ENCODE measurements at regions not wholly inside any gene's neighbourhood (a gene's known extent, or its start where the extent isn't known, plus 50 kb on each side); places are given as distances from the start of the nearest gene placed in this dataset.

GRCh38 chr7:126378642-126379041, 874.1 kb downstream of the GRM8 start:
- intact Hi-C loops (cut with micrococcal nuclease) = no loop called here
- no peak for DNase-seq
- Mint-ChIP-seq H3K27me3 (ENCODE audit: low read depth) (no peaks in the 10 kb centered on the region), H3K4me3 (no peak overlapping the region), H3K27ac (no peak overlapping the region), H3K36me3 (ENCODE audit: low read depth) (no peaks in the 10 kb centered on the region), H3K4me1 (ENCODE audit: low read depth) (no peaks in the 10 kb centered on the region), H3K9me3 (peaks cover 5% of the 10 kb centered on the region)
- CTCF ChIA-PET = interaction anchor here (0.6 kb wide), 1 partner anchor 1611 kb away, joined by 5 read pairs; no protein-coding TSS in a partner anchor

DNA sequence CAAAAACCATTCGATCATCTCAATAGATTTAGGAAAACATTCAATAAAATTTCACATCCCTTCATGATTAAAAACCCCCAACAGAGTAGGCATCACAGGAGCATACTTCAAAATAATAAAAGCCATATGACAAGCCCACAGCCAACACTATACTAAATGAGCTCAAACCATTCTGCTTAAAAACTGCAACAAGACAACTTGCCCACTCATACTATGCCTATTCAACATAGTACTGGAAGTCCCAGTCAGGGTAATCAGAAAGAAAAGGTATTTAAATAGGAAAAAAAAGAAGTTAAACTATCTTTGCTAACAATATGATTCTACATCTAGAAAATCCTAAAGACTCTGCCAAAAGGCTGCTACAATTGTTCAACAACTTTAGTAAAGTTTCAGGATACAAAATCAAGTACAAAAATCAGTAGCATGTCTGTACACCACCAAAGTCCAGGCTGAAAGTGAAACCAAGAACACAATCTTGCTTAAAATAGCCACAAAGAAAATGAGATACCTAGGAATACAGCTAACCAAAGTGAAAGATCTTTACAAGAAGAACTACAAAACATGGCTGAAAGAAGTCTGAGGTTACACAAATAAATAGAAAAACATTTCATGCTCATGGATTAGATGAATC, 882.6 kb downstream of the GRM8 start:
- no peak overlapping the region for H3K4me3 Mint-ChIP-seq

GRCh38 chr7:126362746-126363145, 890.0 kb downstream of the GRM8 start:
- Mint-ChIP-seq H3K27me3 (ENCODE audit: low read depth) (no peaks in the 10 kb centered on the region), H3K27ac (no peak overlapping the region), H3K36me3 (ENCODE audit: low read depth) (no peaks in the 10 kb centered on the region), H3K4me3 (no peak overlapping the region), H3K9me3 (no peaks in the 10 kb centered on the region), H3K4me1 (ENCODE audit: low read depth) (no peaks in the 10 kb centered on the region)
- DNase-seq = no peak
- CTCF ChIA-PET = no interaction called here
- intact Hi-C loops (cut with micrococcal nuclease) = no loop called here

More for the DNA sequence above, 882.6 kb downstream of the GRM8 start:
- CTCF ChIA-PET = no interaction called here
- Mint-ChIP-seq H3K4me1 (ENCODE audit: low read depth) (no peaks in the 10 kb centered on the region), H3K9me3 (no peaks in the 10 kb centered on the region), H3K27ac (no peak overlapping the region), H3K36me3 (ENCODE audit: low read depth) (no peaks in the 10 kb centered on the region), H3K27me3 (ENCODE audit: low read depth) (no peaks in the 10 kb centered on the region)
- intact Hi-C loops (cut with micrococcal nuclease) = no loop called here
- DNase-seq = no peak

DNA sequence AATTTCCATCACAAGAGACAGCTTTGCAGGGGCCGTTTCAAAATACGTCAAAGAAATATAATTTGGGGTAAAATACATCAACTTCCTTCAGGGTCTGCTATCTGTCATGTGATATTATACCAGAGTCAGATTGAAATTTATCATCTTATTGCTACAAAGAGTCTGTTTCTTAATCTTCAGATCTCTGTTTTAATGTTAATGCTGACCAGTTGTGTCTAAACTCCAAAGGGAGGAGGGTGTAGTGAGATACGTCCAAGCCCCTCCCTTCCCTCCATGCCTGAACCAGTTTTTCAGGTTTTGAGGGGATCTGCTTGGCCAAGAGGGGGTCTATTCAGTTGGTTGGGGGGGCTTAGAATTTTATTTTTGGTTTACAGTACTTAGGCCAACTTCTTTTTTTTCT, 891.6 kb downstream of the GRM8 start:
- DNase-seq = no peak
- Mint-ChIP-seq H3K36me3 (ENCODE audit: low read depth) (no peaks in the 10 kb centered on the region), H3K9me3 (peaks cover 2% of the 10 kb centered on the region), H3K4me1 (ENCODE audit: low read depth) (no peaks in the 10 kb centered on the region), H3K27ac (no peak overlapping the region), H3K27me3 (ENCODE audit: low read depth) (no peaks in the 10 kb centered on the region), H3K4me3 (no peak overlapping the region)
- CTCF ChIA-PET = no interaction called here
- intact Hi-C loops (cut with micrococcal nuclease) = no loop called here

GRCh38 chr7:126339813-126340212, 912.9 kb downstream of the GRM8 start:
- CTCF ChIA-PET = no interaction called here
- Mint-ChIP-seq H3K4me1 (ENCODE audit: low read depth) (no peaks in the 10 kb centered on the region), H3K36me3 (ENCODE audit: low read depth) (no peaks in the 10 kb centered on the region), H3K9me3 (peaks cover 3% of the 10 kb centered on the region), H3K27me3 (ENCODE audit: low read depth) (no peaks in the 10 kb centered on the region), H3K27ac (no peak overlapping the region), H3K4me3 (no peak overlapping the region)
- no peak for DNase-seq
- intact Hi-C loops (cut with micrococcal nuclease) = no loop called here

GRCh38 chr7:126305671-126306070, 947.1 kb downstream of the GRM8 start:
- peaks cover 6% of the 10 kb centered on the region for H3K9me3 Mint-ChIP-seq
- H3K4me1 Mint-ChIP-seq (ENCODE audit: low read depth) = no peaks in the 10 kb centered on the region
- CTCF ChIA-PET = no interaction called here
- intact Hi-C loops (cut with micrococcal nuclease) = no loop called here
- H3K27me3 Mint-ChIP-seq (ENCODE audit: low read depth) = no peaks in the 10 kb centered on the region
- no peak overlapping the region for H3K27ac Mint-ChIP-seq
- DNase-seq = no peak
- H3K4me3 Mint-ChIP-seq = no peak overlapping the region
- no peaks in the 10 kb centered on the region for H3K36me3 Mint-ChIP-seq (ENCODE audit: low read depth)

- no peak overlapping the region for H3K4me3 Mint-ChIP-seq
- intact Hi-C loops (cut with micrococcal nuclease) = no loop called here
- CTCF ChIA-PET = no interaction called here
Measured at GRCh38 chr7:126303926-126304325, 948.8 kb downstream of the GRM8 start.

GRCh38 chr7:126302639-126303038, 950.1 kb downstream of the GRM8 start:
- H3K4me1 Mint-ChIP-seq (ENCODE audit: low read depth) = no peaks in the 10 kb centered on the region
- H3K4me3 Mint-ChIP-seq = no peak overlapping the region
- H3K36me3 Mint-ChIP-seq (ENCODE audit: low read depth) = no peaks in the 10 kb centered on the region
- peaks cover 10% of the 10 kb centered on the region for H3K9me3 Mint-ChIP-seq
- CTCF ChIA-PET = no interaction called here
- no peak overlapping the region for H3K27ac Mint-ChIP-seq
- no peaks in the 10 kb centered on the region for H3K27me3 Mint-ChIP-seq (ENCODE audit: low read depth)
- DNase-seq = no peak
- intact Hi-C loops (cut with micrococcal nuclease) = no loop called here

More at GRCh38 chr7:126303926-126304325, 948.8 kb downstream of the GRM8 start:
- Mint-ChIP-seq H3K4me1 (ENCODE audit: low read depth) (no peaks in the 10 kb centered on the region), H3K36me3 (ENCODE audit: low read depth) (no peaks in the 10 kb centered on the region), H3K9me3 (peaks cover 8% of the 10 kb centered on the region), H3K27me3 (ENCODE audit: low read depth) (no peaks in the 10 kb centered on the region), H3K27ac (no peak overlapping the region)
- no peak for DNase-seq

- no peak overlapping the region for H3K27ac Mint-ChIP-seq
- intact Hi-C loops (cut with micrococcal nuclease) = no loop called here
- no peaks in the 10 kb centered on the region for H3K27me3 Mint-ChIP-seq (ENCODE audit: low read depth)
- no peak overlapping the region for H3K4me3 Mint-ChIP-seq
- no peaks in the 10 kb centered on the region for H3K36me3 Mint-ChIP-seq (ENCODE audit: low read depth)
- H3K4me1 Mint-ChIP-seq (ENCODE audit: low read depth) = no peaks in the 10 kb centered on the region
- DNase-seq = no peak
- H3K9me3 Mint-ChIP-seq = peaks cover 4% of the 10 kb centered on the region
- CTCF ChIA-PET = no interaction called here
Measured at GRCh38 chr7:126286317-126286716, 966.4 kb downstream of the GRM8 start.

- H3K27ac Mint-ChIP-seq = no peak overlapping the region
- intact Hi-C loops (cut with micrococcal nuclease) = no loop called here
- peaks cover 3% of the 10 kb centered on the region for H3K9me3 Mint-ChIP-seq
- H3K27me3 Mint-ChIP-seq (ENCODE audit: low read depth) = no peaks in the 10 kb centered on the region
- H3K36me3 Mint-ChIP-seq (ENCODE audit: low read depth) = no peaks in the 10 kb centered on the region
- CTCF ChIA-PET = no interaction called here
- DNase-seq = no peak
- no peak overlapping the region for H3K4me3 Mint-ChIP-seq
- H3K4me1 Mint-ChIP-seq (ENCODE audit: low read depth) = no peaks in the 10 kb centered on the region
Measured at GRCh38 chr7:126236261-126236660, 1016.5 kb downstream of the GRM8 start.

DNA sequence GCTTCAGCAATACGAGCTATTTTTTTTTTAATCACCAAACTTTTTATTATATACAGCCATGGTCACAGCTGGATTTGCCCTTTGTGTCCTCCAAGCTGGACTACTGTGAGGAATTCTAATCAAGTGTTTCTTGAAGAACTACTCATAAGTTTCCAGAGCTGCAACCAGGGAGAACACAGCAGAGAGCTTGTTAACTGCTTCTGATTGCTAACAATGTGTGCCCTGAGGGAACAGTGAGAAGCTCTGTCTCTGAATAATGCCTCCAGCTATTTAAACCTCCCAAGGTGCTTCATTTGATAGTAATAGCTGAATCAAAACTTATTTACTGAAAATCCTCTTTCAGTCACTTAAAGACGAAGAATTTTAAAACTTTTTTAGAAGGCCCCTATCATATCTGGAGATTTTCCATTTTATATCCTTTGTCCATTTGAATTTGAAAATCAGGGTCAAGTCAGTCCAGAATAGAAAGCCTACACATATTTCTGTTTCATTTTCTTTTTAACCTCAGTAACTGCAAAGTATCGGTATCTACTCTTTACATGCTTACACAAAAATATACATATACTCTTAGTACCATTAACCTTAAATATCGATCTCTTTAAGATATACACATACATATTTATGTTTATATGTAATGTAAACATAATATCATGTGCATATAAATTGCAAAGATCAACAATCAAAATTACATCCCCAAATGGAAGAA, 1024.2 kb downstream of the GRM8 start:
- Mint-ChIP-seq H3K9me3 (peaks cover 3% of the 10 kb centered on the region), H3K4me1 (ENCODE audit: low read depth) (no peaks in the 10 kb centered on the region), H3K4me3 (no peak overlapping the region), H3K36me3 (ENCODE audit: low read depth) (no peaks in the 10 kb centered on the region), H3K27ac (no peak overlapping the region), H3K27me3 (ENCODE audit: low read depth) (no peaks in the 10 kb centered on the region)
- CTCF ChIA-PET = interaction anchor here (0.6 kb wide), 1 partner anchor 203 kb away, joined by 4 read pairs; no protein-coding TSS in a partner anchor
- intact Hi-C loops (cut with micrococcal nuclease) = no loop called here
- DNase-seq = no peak

- Mint-ChIP-seq H3K27ac (no peak overlapping the region), H3K4me3 (no peak overlapping the region), H3K27me3 (ENCODE audit: low read depth) (no peaks in the 10 kb centered on the region), H3K9me3 (no peaks in the 10 kb centered on the region), H3K4me1 (ENCODE audit: low read depth) (no peaks in the 10 kb centered on the region), H3K36me3 (ENCODE audit: low read depth) (no peaks in the 10 kb centered on the region)
- CTCF ChIA-PET = no interaction called here
- intact Hi-C loops (cut with micrococcal nuclease) = no loop called here
- no peak for DNase-seq
Measured at GRCh38 chr7:126227643-126228042, 1025.1 kb downstream of the GRM8 start.

DNA sequence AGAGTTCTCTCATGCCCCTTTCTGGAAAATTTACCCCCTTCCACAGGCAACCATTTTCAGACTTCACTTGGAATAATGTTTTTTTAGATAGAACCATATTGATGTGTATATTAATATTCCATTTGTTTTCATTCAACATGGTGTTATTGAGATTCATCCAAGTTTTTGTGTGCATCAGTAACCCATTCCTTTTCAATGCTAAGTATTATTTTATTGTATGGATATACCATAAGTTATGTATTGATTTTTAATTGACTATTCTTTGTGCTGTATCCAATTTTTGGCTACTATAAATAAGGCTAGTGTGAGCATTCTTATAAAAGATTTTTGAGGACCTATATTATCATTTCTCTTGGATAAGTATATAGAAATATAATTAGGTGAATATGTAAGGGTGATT, 1025.7 kb downstream of the GRM8 start:
- intact Hi-C loops (cut with micrococcal nuclease) = no loop called here
- Mint-ChIP-seq H3K27ac (no peak overlapping the region), H3K9me3 (peaks cover 2% of the 10 kb centered on the region), H3K36me3 (ENCODE audit: low read depth) (no peaks in the 10 kb centered on the region), H3K27me3 (ENCODE audit: low read depth) (no peaks in the 10 kb centered on the region), H3K4me1 (ENCODE audit: low read depth) (no peaks in the 10 kb centered on the region), H3K4me3 (no peak overlapping the region)
- DNase-seq = no peak
- CTCF ChIA-PET = no interaction called here

Measured in activated naive CD4-positive, alpha-beta T cell treated with anti-CD3 and anti-CD28 coated beads for 36 hours (primary cell).